Kidney (tissue), 13 donors: ENCODE measurements at regions not wholly inside any gene's neighbourhood (a gene's known extent, or its start where the extent isn't known, plus 50 kb on each side); places are given as distances from the start of the nearest gene placed in this dataset.

Experiments used
- DNase-seq, 5 donors: peaks; one replicate each; pipeline ENCODE4 v3.0.0-alpha.2; 2013 to 2020
- FAIRE-seq: peaks from 2 replicates; lab custom pipeline; 2012; peaks lifted over from hg19 to GRCh38; lab: Jason Lieb, UNC
- H3K27ac ChIP-seq, 2 donors: one replicate each; pipeline ENCODE4 v1.7.0; 2013; ENCODE audit warnings: low read depth in 2 of 2, low read length in 2 of 2, inconsistent platforms in 1 of 2
- H3K27me3 ChIP-seq: one replicate; pipeline ENCODE4 v1.7.1; 2013; ENCODE audit warnings: low read length, inconsistent platforms; ENCODE audit not compliant: control insufficient read depth, insufficient read depth
- H3K36me3 ChIP-seq, 3 donors: one replicate each; pipeline versions ENCODE4 v1.7.0 to v1.7.1; 2013; ENCODE audit warnings: low read length in 3 of 3, control low read depth in 1 of 3, inconsistent platforms in 1 of 3; ENCODE audit not compliant: insufficient read depth in 3 of 3, control insufficient read depth in 2 of 3
- H3K4me1 ChIP-seq, 3 donors: one replicate each; pipeline versions ENCODE4 v1.7.0 to v1.7.1; 2013; ENCODE audit warnings: low read length in 3 of 3, inconsistent platforms in 1 of 3, low read depth in 1 of 3; ENCODE audit not compliant: control insufficient read depth in 2 of 3, insufficient read depth in 2 of 3
- H3K4me3 ChIP-seq, 3 donors: one replicate each; pipeline versions ENCODE4 v1.7.0 to v1.8.1; 2013; ENCODE audit warnings: low read length in 3 of 3, control low read depth in 1 of 3, inconsistent platforms in 1 of 3
- H3K9ac ChIP-seq, 3 donors: one replicate each; pipeline versions ENCODE4 v1.7.0 to v1.7.1; 2013; ENCODE audit warnings: low read length in 3 of 3, control low read depth in 1 of 3, inconsistent platforms in 1 of 3
- H3K9me3 ChIP-seq, 3 donors: one replicate each; pipeline versions ENCODE4 v1.7.0 to v1.7.1; 2013; ENCODE audit warnings: low read length in 3 of 3, control low read depth in 1 of 3, inconsistent platforms in 1 of 3; ENCODE audit not compliant: control insufficient read depth in 2 of 3, insufficient read depth in 1 of 3
- intact Hi-C: fragments of 100-400 bp; cut with DNase I; formaldehyde crosslinking; loops from one replicate; pipeline ENCODE4 v1.11.1; 2022
- TF ChIP-seq, protein P1 (sequence below): IDR thresholded peaks from 3 replicates; pipeline ENCODE4 v1.5.1; 2012; ENCODE audit warnings: mild to moderate bottlenecking, moderate library complexity, borderline replicate concordance; ENCODE audit not compliant: insufficient read depth; ENCODE audit errors: extremely low read depth
- donor health status: control.
- donor health status: control.
- donor health status: control.
- donor health status: control.
- donor health status: control.
- donor health status: DM: yes; HTN: yes; CAD: no.
- donor health status: Normal renal cell carcinoma (clear cell type).

DNA sequence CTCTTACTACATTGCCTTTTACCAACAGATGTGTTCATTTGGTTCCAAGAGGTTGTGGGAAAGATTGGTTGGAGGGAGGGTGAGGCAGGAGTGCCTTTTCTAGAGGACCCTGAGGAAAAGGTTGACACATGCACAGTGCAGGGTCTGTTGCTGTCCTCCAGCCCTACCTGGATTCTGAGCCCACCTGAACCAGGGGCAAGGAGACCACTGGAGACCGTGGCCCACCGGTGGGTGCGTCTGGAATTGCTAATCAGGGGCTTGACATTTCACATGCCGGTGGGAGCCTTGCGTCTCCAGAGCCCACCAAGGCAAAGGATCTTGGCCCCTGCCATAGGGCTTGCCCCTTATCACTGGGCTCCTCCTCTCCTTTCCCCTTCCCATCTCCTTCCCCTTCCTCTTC is 80.4 kb upstream of the ZBED5 start:
- no peaks in the 10 kb centered on the region for H3K36me3 ChIP-seq
- DNase-seq, result no peak
- intact Hi-C loops, result no loop called here
- H3K9ac ChIP-seq, result no peak overlapping the region
- H3K4me3 ChIP-seq, result no peak overlapping the region
- no peak overlapping the region for H3K27ac ChIP-seq
- no peaks in the 10 kb centered on the region for H3K27me3 ChIP-seq
- TF ChIP-seq, protein P1, sequence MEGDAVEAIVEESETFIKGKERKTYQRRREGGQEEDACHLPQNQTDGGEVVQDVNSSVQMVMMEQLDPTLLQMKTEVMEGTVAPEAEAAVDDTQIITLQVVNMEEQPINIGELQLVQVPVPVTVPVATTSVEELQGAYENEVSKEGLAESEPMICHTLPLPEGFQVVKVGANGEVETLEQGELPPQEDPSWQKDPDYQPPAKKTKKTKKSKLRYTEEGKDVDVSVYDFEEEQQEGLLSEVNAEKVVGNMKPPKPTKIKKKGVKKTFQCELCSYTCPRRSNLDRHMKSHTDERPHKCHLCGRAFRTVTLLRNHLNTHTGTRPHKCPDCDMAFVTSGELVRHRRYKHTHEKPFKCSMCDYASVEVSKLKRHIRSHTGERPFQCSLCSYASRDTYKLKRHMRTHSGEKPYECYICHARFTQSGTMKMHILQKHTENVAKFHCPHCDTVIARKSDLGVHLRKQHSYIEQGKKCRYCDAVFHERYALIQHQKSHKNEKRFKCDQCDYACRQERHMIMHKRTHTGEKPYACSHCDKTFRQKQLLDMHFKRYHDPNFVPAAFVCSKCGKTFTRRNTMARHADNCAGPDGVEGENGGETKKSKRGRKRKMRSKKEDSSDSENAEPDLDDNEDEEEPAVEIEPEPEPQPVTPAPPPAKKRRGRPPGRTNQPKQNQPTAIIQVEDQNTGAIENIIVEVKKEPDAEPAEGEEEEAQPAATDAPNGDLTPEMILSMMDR, result no peak
- H3K4me1 ChIP-seq, result peaks cover 0 to 3% (median 0%) of the 10 kb centered on the region in 3 donors
- H3K9me3 ChIP-seq, result no peaks in the 10 kb centered on the region
- no peak for FAIRE-seq

DNA sequence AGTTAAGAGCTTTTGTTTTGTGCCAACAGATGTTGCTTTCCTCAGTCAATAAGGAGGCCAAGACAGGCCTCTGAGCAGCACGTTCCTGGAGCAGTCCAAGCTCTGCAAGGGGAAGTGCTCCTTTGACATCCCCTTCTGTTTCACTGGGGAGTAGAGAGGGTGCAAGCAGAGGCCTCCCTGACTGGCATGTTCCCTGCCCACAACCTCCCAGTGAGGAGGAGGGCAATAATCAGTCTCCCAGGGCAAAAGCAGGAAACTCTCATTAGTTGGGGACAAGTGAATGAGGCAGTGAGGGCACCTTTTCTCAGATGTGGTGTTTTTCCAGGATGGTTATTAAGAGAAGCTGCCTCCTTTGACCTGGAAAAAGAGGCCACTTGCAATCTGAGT is 79.5 kb upstream of the ZBED5 start:
- DNase-seq (no peak), FAIRE-seq (no peak)
- H3K27ac ChIP-seq, result no peak overlapping the region
- H3K27me3 ChIP-seq, result no peaks in the 10 kb centered on the region
- intact Hi-C loops, result no loop called here
- TF ChIP-seq, protein P1, result no peak
- H3K4me3 ChIP-seq, result no peak overlapping the region
- no peaks in the 10 kb centered on the region for H3K36me3 ChIP-seq
- H3K9me3 ChIP-seq, result no peaks in the 10 kb centered on the region
- H3K9ac ChIP-seq, result no peak overlapping the region
- H3K4me1 ChIP-seq, result peaks cover 0 to 3% (median 0%) of the 10 kb centered on the region in 3 donors

DNA sequence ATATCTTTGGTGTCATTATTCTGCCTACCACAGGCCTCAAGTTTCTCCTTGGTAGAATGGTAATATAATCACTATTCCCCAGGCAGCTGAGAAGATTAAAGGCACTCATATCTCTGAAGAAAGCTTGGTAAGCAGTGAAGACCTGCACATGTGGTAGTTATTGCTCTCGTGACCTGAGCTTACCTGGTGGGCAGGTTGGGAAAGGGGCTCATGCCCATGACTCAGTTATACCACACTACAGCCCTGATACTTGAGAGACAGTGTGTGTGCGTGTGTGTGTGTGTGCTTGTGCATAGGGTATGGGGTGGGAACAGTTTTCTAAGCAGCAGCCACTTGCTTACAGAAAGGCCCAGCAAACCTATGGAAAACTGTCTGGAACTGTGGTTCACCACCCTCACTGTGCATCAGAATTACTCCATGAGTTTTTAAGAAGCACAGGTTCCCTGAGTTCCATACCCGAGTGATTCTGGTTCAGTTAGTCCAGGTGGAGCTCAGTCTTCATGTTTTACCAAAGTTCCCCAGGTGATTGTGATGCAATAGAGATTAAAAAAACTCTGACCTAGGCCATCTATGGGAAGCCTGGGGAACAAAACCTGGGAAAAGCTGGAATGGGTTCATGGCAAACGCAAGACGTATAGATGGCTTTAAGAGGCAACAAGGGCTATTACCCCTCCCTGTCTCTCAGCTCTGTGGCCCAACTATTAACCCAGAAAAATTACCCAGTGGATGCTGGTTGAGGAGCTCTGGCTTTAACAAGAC is 79.0 kb upstream of the ZBED5 start:
- DNase-seq, result no peak
- H3K4me1 ChIP-seq, result peaks cover 0 to 6% (median 0%) of the 10 kb centered on the region in 3 donors
- TF ChIP-seq, protein P1, result no peak
- H3K9me3 ChIP-seq, result no peaks in the 10 kb centered on the region
- H3K36me3 ChIP-seq, result no peaks in the 10 kb centered on the region
- no peak for FAIRE-seq
- no peak overlapping the region for H3K4me3 ChIP-seq
- no peaks in the 10 kb centered on the region for H3K27me3 ChIP-seq
- no peak overlapping the region for H3K9ac ChIP-seq
- intact Hi-C loops, result no loop called here
- H3K27ac ChIP-seq, result no peak overlapping the region
